SK-N-SH (cell line): ENCODE measurements at regions not wholly inside any gene's neighbourhood (a gene's known extent, or its start where the extent isn't known, plus 50 kb on each side); places are given as distances from the start of the nearest gene placed in this dataset.
"Not testable (repeated sequence)": the region's sequence is repeated elsewhere in the genome, so short reads cannot be mapped to it uniquely, and the experiment has no call there.

ENCODE experiments used
- CTCF ChIA-PET: fragments of 300-600, 350-600 bp; formaldehyde crosslinking; extraction: SDS; loops from one replicate; lab custom pipeline; 2021; lab: Yijun Ruan, JAX
- POLR2A ChIA-PET: fragments of 350-600 bp; sonication (Branson Sonifier 250); formaldehyde crosslinking; extraction: SDS; loops from one replicate; lab custom pipeline; 2020; ENCODE audit warnings: antibody characterized with exemption, inconsistent platforms; lab: Yijun Ruan, JAX
- DNase-seq: peaks from one replicate; pipeline ENCODE4 v3.0.0; 2012
- H2AFZ ChIP-seq: fragments of 200-600 bp; sonication (generic); 2 replicates; pipeline ENCODE4 v1.8.1; 2016; ENCODE audit warnings: antibody characterized with exemption, mild to moderate bottlenecking, low read depth
- H3F3A ChIP-seq: fragments of 200-600 bp; sonication (generic); replicated peaks from 2 replicates; pipeline ENCODE3; 2016; ENCODE audit warnings: antibody characterized with exemption, mild to moderate bottlenecking; ENCODE audit not compliant: insufficient read depth
- H3K27ac ChIP-seq, 2 experiments: fragments of 200-500 bp in 1 of 2; fragments of 200-600 bp in 1 of 2; sonication (Bioruptor generic) in 1 of 2; sonication (generic), shearing (Covaris generic) in 1 of 2; 2 replicates each; pipeline versions ENCODE4 v1.5.1 to v1.6.1; 2014 to 2016; ENCODE audit warnings: low read depth in 2 of 2, inconsistent platforms in 1 of 2, low read length in 1 of 2, mild to moderate bottlenecking in 1 of 2, mixed read lengths in 1 of 2
- H3K27me3 ChIP-seq: fragments of 200-600 bp; sonication (generic), shearing (Covaris generic); 2 replicates; pipeline ENCODE4 v1.6.1; 2016; ENCODE audit warnings: mixed run types; ENCODE audit not compliant: insufficient read depth
- H3K36me3 ChIP-seq, 2 experiments: fragments of 200-500 bp in 1 of 2; fragments of 200-600 bp in 1 of 2; sonication (Bioruptor generic) in 1 of 2; sonication (generic) in 1 of 2; replicated peaks in 1 of 2; 2 replicates each; pipeline versions ENCODE3 to v1.5.1; 2014 to 2016; ENCODE audit warnings: low read length in 1 of 2, mild to moderate bottlenecking in 1 of 2; ENCODE audit not compliant: insufficient read depth in 2 of 2, control insufficient read depth in 1 of 2
- H3K4me1 ChIP-seq, 2 experiments: fragments of 200-500 bp in 1 of 2; fragments of 200-600 bp in 1 of 2; sonication (Bioruptor generic) in 1 of 2; sonication (generic), shearing (Covaris generic) in 1 of 2; 2 replicates each; pipeline versions ENCODE4 v1.5.1 to v1.6.1; 2014 to 2016; ENCODE audit warnings: low read depth in 1 of 2, low read length in 1 of 2, mixed run types in 1 of 2; ENCODE audit not compliant: insufficient read depth in 2 of 2, control insufficient read depth in 1 of 2
- H3K4me2 ChIP-seq: fragments of 200-600 bp; sonication (generic), shearing (Covaris generic); 2 replicates; pipeline ENCODE4 v1.6.1; 2017; ENCODE audit warnings: mixed run types
- H3K4me3 ChIP-seq, 2 experiments: fragments of 200-500 bp in 1 of 2; fragments of 200-600 bp in 1 of 2; sonication (Bioruptor generic) in 1 of 2; sonication (generic), shearing (Covaris generic) in 1 of 2; 2 replicates each; pipeline versions ENCODE4 v1.5.1 to v1.8.1; 2014 to 2016; ENCODE audit warnings: low read depth in 2 of 2, inconsistent platforms in 1 of 2, low read length in 1 of 2, mild to moderate bottlenecking in 1 of 2, mixed read lengths in 1 of 2, moderate library complexity in 1 of 2
- H3K79me2 ChIP-seq: fragments of 200-600 bp; sonication (generic); 2 replicates; pipeline ENCODE4 v1.8.1; 2017; ENCODE audit warnings: mild to moderate bottlenecking; ENCODE audit not compliant: insufficient read depth
- H3K9ac ChIP-seq: fragments of 200-600 bp; sonication (generic); 2 replicates; pipeline ENCODE4 v1.6.1; 2017; ENCODE audit warnings: mixed run types
- H3K9me2 ChIP-seq: fragments of 200-600 bp; sonication (generic); 2 replicates; pipeline ENCODE4 v1.6.1; 2017; ENCODE audit warnings: mixed run types
- H3K9me3 ChIP-seq: fragments of 200-600 bp; sonication (generic); 2 replicates; pipeline ENCODE4 v1.6.1; 2017; ENCODE audit warnings: mixed run types, mild to moderate bottlenecking, moderate library complexity
- H4K20me1 ChIP-seq: fragments of 200-600 bp; sonication (generic); 2 replicates; pipeline ENCODE4 v1.6.1; 2017; ENCODE audit warnings: mild to moderate bottlenecking, mixed run types; ENCODE audit not compliant: insufficient read depth
- EZH2phosphoT487 ChIP-seq: fragments of 200-600 bp; sonication (generic); IDR thresholded peaks from 2 replicates; pipeline ENCODE4 v1.6.1; 2017; ENCODE audit warnings: low read depth, mixed run types, mild to moderate bottlenecking, antibody characterized with exemption, moderate library complexity, borderline replicate concordance
- FOSL2 ChIP-seq: IDR thresholded peaks from 2 replicates; pipeline ENCODE4 v1.4.0; 2012; ENCODE audit warnings: low read depth, mild to moderate bottlenecking, moderate library complexity, borderline replicate concordance
- FOXJ3 ChIP-seq: sonication (generic); formaldehyde crosslinking; IDR thresholded peaks from 2 replicates; pipeline ENCODE4 v1.5.1; 2020; ENCODE audit warnings: mild to moderate bottlenecking, missing genetic modification reagents
- GABPA ChIP-seq: IDR thresholded peaks from 2 replicates; pipeline ENCODE4 v1.4.0; 2012; ENCODE audit warnings: low read depth, mild to moderate bottlenecking
- GATA2 ChIP-seq: sonication (generic); formaldehyde crosslinking; IDR thresholded peaks from 2 replicates; pipeline ENCODE4 v1.5.0; 2020; ENCODE audit warnings: mild to moderate bottlenecking, missing genetic modification reagents
- IRF3 ChIP-seq: fragments of 150-350 bp; IDR thresholded peaks from 2 replicates; pipeline ENCODE4 v1.6.1; 2016; ENCODE audit warnings: mild to moderate bottlenecking, low read depth, low read length
- JUND ChIP-seq: IDR thresholded peaks from 2 replicates; pipeline ENCODE4 v1.4.0; 2012
- MXI1 ChIP-seq: IDR thresholded peaks from 2 replicates; pipeline ENCODE4 v1.6.1; 2012; ENCODE audit warnings: mild to moderate bottlenecking, low read depth, low read length, improper control_type of control experiment
- POLR2AphosphoS5 ChIP-seq: IDR thresholded peaks from 2 replicates; pipeline ENCODE4 v1.6.1; 2012; ENCODE audit warnings: low read depth, low read length
- RCOR1 ChIP-seq: fragments of 150-350 bp; IDR thresholded peaks from 2 replicates; pipeline ENCODE4 v1.6.1; 2017; ENCODE audit warnings: antibody characterized with exemption, low read length
- RXRA ChIP-seq: IDR thresholded peaks from 2 replicates; pipeline ENCODE4 v1.4.0; 2012; ENCODE audit warnings: low read depth, mild to moderate bottlenecking, borderline replicate concordance
- TEAD4 ChIP-seq: IDR thresholded peaks from 2 replicates; pipeline ENCODE4 v1.4.0; 2012; ENCODE audit warnings: mild to moderate bottlenecking, borderline replicate concordance; ENCODE audit not compliant: insufficient read depth
- USF1 ChIP-seq: IDR thresholded peaks from 2 replicates; pipeline ENCODE4 v1.4.0; 2012; ENCODE audit warnings: low read depth, borderline replicate concordance
- USF2 ChIP-seq: fragments of 150-350 bp; IDR thresholded peaks from 2 replicates; pipeline ENCODE4 v1.6.1; 2017; ENCODE audit warnings: antibody characterized with exemption, low read length, low read depth, borderline replicate concordance
- WGBS: methylation state at CpG from one replicate; pipeline ENCODE4 v1.1.6; 2017; ENCODE audit warnings: low lambda C conversion rate; 5-methylcytosine and 5-hydroxymethylcytosine counted together

GRCh38 chr13:90493667-90494066 lies 853.8 kb upstream of the MIR17HG start:
- Histone ChIP-seq H3K4me2 (no peak overlapping the region), H3K27me3 (no peaks in the 10 kb centered on the region), H3K9me3 (no peaks in the 10 kb centered on the region), H4K20me1 (no peaks in the 10 kb centered on the region), H3K79me2 (no peaks in the 10 kb centered on the region), H3K36me3 (no peaks in the 10 kb centered on the region), H3K4me3 (no peak overlapping the region), H3K4me1 (no peaks in the 10 kb centered on the region), H2AFZ (no peak overlapping the region), H3F3A (no peaks in the 10 kb centered on the region), H3K9me2 (no peaks in the 10 kb centered on the region), H3K27ac (no peak overlapping the region), H3K9ac (no peak overlapping the region)
- ChIA-PET CTCF (no interaction called here), POLR2A (no interaction called here)
- no peak for DNase-seq
- TF ChIP-seq MXI1, result no peak
- no peak for TF ChIP-seq EZH2phosphoT487
- no peak for TF ChIP-seq USF2
- no peak for TF ChIP-seq RXRA
- TF ChIP-seq POLR2AphosphoS5, result no peak
- WGBS, result 25% methylated on average over 2 of the region's 2 CpGs

GRCh38 chr13:90494849-90495248 lies 852.6 kb upstream of the MIR17HG start:
- H3F3A ChIP-seq, POLR2A ChIA-PET, CTCF ChIA-PET, H3K9me3 ChIP-seq, H3K27me3 ChIP-seq, H3K4me2 ChIP-seq, H3K27ac ChIP-seq, H4K20me1 ChIP-seq, DNase-seq, H3K79me2 ChIP-seq, H3K9ac ChIP-seq, H3K4me3 ChIP-seq, H3K4me1 ChIP-seq, H2AFZ ChIP-seq, H3K9me2 ChIP-seq, H3K36me3 ChIP-seq: not testable (repeated sequence)
- 100% methylated on average over 1 of the region's 27 CpGs for WGBS

- H3K27ac ChIP-seq, result no peak overlapping the region
- H3K36me3 ChIP-seq, result no peaks in the 10 kb centered on the region
- no peak for DNase-seq
- no peak overlapping the region for H3K4me3 ChIP-seq
- no peaks in the 10 kb centered on the region for H3K9me2 ChIP-seq
- ChIA-PET CTCF (no interaction called here), POLR2A (no interaction called here)
- H3K9me3 ChIP-seq, result no peaks in the 10 kb centered on the region
- no peaks in the 10 kb centered on the region for H4K20me1 ChIP-seq
- H3K9ac ChIP-seq, result no peak overlapping the region
- TF ChIP-seq JUND (no peak), USF2 (no peak), RXRA (no peak), FOSL2 (no peak), IRF3 (no peak), TEAD4 (no peak), USF1 (no peak), RCOR1 (no peak), GATA2 (CRISPR knock-in tag) (no peak), GABPA (no peak), MXI1 (no peak), FOXJ3 (CRISPR knock-in tag) (no peak), POLR2AphosphoS5 (no peak)
- H3F3A ChIP-seq, result no peaks in the 10 kb centered on the region
- no peak overlapping the region for H2AFZ ChIP-seq
- no peaks in the 10 kb centered on the region for H3K4me1 ChIP-seq
- H3K79me2 ChIP-seq, result no peaks in the 10 kb centered on the region
- H3K27me3 ChIP-seq, result no peaks in the 10 kb centered on the region
- H3K4me2 ChIP-seq, result no peak overlapping the region
- WGBS, result 82% methylated on average over 1 of the region's 1 CpG
These were observed 849.4 kb upstream of the MIR17HG start for GRCh38 chr13:90498096-90498495.
